ENCODE measurements at regions not wholly inside any gene's neighbourhood (a gene's known extent, or its start where the extent isn't known, plus 50 kb on each side); places are given as distances from the start of the nearest gene placed in this dataset.

DNA sequence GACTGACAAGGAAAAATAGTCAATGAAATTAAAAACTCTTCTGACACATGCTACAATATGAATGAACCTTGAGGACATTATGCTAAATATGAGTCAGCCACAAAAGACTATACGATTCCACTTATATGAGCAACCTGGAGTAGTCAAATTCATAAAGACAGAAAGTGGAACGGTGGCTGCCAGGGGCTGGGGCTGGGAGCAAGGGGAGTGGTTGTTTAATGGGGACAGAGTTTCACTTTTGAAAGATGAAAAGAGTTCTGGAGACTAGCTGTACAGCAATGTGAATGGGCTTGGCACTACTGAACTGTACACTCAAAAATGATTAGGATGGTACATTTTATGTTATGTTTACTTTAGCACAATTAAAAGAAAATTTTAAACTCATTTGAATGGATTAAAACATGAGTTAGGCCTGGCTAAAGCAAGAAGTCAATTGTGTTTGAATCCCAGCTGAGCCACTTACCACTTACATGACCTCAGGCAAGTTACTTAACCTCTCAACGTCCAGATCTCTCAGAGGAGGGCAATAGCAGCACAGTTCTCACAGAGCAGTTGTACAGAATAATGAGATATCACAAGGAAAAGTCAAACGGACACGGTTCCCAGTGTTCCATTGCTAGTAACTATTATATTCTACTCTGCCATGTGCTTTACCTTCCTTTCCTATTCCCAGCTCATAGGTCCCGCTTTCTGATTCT, 102.5 kb downstream of the SPTSSA start:
- TF ChIP-seq POLR2A (IDR thresholded peaks at IDR 0.05), result no peak
- TF ChIP-seq EP300 (IDR thresholded peaks at IDR 0.05), result no peak
